ENCODE measurements at regions not wholly inside any gene's neighbourhood (a gene's known extent, or its start where the extent isn't known, plus 50 kb on each side); places are given as distances from the start of the nearest gene placed in this dataset.
"Not testable (repeated sequence)": the region's sequence is repeated elsewhere in the genome, so short reads cannot be mapped to it uniquely, and the experiment has no call there.

DNA sequence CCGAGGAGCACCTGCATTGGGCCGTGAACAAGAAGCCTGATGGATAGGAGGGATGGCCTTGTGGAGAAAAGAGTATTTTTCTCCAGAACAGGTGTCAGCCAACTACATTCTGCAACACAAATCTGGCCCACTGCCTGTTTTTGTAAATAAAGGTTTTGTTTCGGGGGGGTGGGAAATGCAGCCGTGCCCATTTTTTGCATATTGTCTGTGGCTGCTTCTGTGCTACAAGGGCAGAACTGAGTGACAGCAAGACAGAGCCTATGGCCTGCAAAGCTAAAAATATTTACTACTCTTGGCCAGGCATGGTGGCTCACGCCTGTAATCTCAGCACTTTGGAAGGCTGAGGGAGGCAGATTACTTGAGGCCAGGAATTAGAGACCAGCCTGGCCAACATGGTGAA lies 95.9 kb upstream of the AKAP13 start:
- Mint-ChIP-seq H3K4me3 (no peak overlapping the region), H3K27me3 (ENCODE audit: low read depth) (peaks cover 11% of the 10 kb centered on the region), H3K4me1 (no peaks in the 10 kb centered on the region), H3K9me3 (no peaks in the 10 kb centered on the region), H3K27ac (no peak overlapping the region), H3K36me3 (ENCODE audit: low read depth) (no peaks in the 10 kb centered on the region)
- TF ChIP-seq, protein P1, sequence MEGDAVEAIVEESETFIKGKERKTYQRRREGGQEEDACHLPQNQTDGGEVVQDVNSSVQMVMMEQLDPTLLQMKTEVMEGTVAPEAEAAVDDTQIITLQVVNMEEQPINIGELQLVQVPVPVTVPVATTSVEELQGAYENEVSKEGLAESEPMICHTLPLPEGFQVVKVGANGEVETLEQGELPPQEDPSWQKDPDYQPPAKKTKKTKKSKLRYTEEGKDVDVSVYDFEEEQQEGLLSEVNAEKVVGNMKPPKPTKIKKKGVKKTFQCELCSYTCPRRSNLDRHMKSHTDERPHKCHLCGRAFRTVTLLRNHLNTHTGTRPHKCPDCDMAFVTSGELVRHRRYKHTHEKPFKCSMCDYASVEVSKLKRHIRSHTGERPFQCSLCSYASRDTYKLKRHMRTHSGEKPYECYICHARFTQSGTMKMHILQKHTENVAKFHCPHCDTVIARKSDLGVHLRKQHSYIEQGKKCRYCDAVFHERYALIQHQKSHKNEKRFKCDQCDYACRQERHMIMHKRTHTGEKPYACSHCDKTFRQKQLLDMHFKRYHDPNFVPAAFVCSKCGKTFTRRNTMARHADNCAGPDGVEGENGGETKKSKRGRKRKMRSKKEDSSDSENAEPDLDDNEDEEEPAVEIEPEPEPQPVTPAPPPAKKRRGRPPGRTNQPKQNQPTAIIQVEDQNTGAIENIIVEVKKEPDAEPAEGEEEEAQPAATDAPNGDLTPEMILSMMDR (IDR thresholded peaks at IDR 0.05; ENCODE audit: unreplicated experiment in 3 of 3), result no peak

DNA sequence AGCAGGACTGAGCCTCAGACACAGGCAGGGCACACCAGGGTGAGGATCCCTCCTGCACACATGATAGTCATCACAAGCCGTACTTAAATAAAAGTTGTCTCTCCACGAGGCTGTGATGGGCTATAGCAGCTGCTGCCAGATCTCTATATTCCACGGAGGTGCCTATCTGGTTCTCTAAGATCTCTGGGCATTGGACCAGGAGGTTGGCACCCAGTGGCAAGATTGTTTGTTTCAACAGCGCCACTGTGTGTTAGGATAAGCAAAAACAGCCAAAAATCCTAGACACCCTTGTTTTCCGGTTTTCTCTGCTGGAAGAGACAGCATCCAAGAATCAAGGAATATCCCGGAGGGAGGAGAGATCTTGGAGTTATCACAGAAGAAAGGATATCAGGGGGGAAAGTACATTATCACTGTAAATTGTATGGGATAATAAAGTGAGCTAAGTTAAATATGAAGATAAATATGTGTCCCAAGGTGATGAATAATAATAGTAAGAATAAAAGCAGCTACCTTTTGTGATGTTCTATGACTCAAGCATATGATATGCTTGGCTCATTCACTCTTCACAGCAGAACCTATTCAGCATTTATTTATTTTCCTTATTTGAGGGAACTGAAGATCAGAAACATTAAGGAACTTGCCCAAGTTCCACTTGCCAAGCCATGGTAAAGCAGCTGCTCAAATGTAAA lies 90.6 kb upstream of the AKAP13 start:
- no peak overlapping the region for H3K4me3 Mint-ChIP-seq
- H3K9me3 Mint-ChIP-seq, result no peaks in the 10 kb centered on the region
- H3K36me3 Mint-ChIP-seq (ENCODE audit: low read depth), result no peaks in the 10 kb centered on the region
- H3K27ac Mint-ChIP-seq, result no peak overlapping the region
- no peaks in the 10 kb centered on the region for H3K4me1 Mint-ChIP-seq
- H3K27me3 Mint-ChIP-seq (ENCODE audit: low read depth), result peaks cover 11% of the 10 kb centered on the region
- TF ChIP-seq, protein P1 (IDR thresholded peaks at IDR 0.05; ENCODE audit: unreplicated experiment in 3 of 3), result peak; percentile 29 to 37 (median 32)

DNA sequence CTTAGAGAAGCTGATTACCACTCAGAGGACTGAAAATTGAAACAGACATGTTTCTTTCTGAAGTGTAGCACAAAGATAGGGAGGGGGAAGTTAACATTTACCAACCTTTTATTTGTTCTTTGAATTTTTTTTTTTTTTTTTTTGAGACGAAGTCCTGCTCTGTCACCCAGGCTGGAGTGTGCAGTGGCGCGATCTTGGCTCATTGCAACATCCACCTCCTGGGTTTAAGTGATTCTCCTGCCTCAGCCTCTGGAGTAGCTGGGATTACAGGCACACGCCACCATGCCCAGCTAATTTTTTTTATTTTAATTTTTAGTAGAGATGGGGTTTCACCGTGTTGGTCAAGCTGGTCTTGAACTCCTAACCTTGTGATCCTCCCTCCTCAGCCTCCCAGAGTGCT lies 87.8 kb upstream of the AKAP13 start:
- peaks cover 14% of the 10 kb centered on the region for H3K4me1 Mint-ChIP-seq
- H3K27ac Mint-ChIP-seq; H3K27me3 Mint-ChIP-seq (ENCODE audit: low read depth); H3K9me3 Mint-ChIP-seq; H3K4me3 Mint-ChIP-seq; H3K36me3 Mint-ChIP-seq (ENCODE audit: low read depth): not testable (repeated sequence)

DNA sequence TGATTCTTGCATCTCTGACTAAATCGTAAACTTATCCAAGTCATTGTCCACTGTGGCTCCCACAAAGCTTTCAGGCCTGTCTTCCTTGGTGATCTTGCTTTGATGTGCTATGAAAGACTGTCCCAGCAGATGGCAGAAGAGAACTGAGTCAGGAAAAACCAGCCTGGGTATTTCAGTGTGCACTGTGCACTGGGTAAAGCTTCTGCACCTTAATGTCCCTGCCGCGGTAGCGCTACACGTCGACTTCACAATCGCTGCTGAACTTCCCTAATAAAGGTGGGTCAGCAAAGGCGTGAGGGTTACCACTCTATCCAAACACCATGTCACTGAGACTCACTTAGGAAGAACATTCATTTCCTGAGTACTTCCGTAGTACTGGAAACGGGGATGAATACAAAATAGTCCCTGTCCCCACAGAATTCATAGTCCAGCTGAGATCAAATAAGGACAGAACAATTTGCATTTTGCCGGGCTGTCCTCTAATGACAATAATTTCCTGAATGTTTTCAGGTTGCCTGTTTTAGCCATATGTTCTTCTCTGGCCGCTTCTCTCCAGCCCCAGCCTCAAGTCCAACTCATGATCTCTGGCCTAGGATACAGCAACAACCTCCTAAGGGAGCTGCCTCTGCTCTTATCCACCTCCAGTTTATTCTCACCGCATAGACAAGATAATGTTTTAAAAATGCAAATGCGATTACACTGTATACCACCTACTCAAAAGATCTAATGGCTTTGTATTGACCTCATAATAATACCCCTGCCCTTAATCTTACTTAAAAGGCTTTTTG lies 83.6 kb upstream of the AKAP13 start:
- Mint-ChIP-seq H3K27me3 (ENCODE audit: low read depth) (peaks cover 2% of the 10 kb centered on the region), H3K36me3 (ENCODE audit: low read depth) (no peaks in the 10 kb centered on the region), H3K4me3 (peak overlapping the region; percentile 43 to 79 (median 65)), H3K4me1 (peaks cover 14% of the 10 kb centered on the region), H3K27ac (peak overlapping the region in 1 of 3 experiments; percentile 7), H3K9me3 (no peaks in the 10 kb centered on the region)
- TF ChIP-seq, protein P1 (IDR thresholded peaks at IDR 0.05; ENCODE audit: unreplicated experiment in 3 of 3), result peak; percentile 68 to 72 (median 71)

DNA sequence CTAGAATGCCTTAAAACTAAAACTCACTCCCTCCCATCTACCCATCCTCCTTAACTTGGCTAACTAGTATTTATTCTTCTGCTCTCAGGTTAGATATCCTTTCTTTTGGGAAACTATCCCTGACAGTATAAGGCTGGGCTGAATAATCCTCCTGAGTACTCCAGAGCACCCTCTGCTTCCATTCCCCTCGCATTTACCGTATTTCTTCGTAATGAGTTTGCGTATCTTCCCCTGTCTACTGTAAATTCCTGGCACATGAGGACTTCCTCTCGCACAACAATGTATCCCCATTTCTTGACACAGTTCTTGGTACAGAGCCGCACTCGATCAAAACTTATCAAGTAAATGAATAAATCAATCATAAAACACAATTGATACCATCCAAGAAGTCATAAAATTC lies 82.9 kb upstream of the AKAP13 start:
- TF ChIP-seq, protein P1 (IDR thresholded peaks at IDR 0.05; ENCODE audit: unreplicated experiment in 3 of 3), result no peak
- Mint-ChIP-seq H3K27me3 (ENCODE audit: low read depth) (no peaks in the 10 kb centered on the region), H3K4me3 (peak overlapping the region in 1 of 3 experiments; percentile 2), H3K36me3 (ENCODE audit: low read depth) (no peaks in the 10 kb centered on the region), H3K27ac (no peak overlapping the region), H3K9me3 (no peaks in the 10 kb centered on the region), H3K4me1 (peaks cover 14% of the 10 kb centered on the region)

DNA sequence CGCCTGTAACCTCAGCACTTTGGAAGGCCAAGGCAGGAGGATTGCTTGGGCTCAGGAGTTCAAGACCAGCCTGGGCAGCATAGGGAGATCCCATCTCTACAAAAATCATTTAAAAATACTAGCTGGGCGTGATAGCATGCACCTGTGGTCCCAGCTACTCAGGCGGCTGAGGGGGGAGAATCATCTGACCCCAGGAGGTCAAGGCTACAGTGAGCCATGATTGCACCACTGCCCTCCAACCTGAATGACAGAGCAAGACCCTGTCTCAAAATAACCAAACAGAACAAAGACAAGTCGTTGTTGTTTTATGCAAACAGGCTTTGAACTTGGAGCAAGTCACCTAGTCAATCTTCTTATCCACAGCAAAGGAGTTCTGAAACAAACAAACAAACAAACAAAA lies 82.0 kb upstream of the AKAP13 start:
- Mint-ChIP-seq H3K27me3 (ENCODE audit: low read depth) (no peaks in the 10 kb centered on the region), H3K9me3 (no peaks in the 10 kb centered on the region), H3K36me3 (ENCODE audit: low read depth) (no peaks in the 10 kb centered on the region), H3K4me1 (peaks cover 14% of the 10 kb centered on the region), H3K27ac (no peak overlapping the region), H3K4me3 (no peak overlapping the region)
- TF ChIP-seq, protein P1 (IDR thresholded peaks at IDR 0.05; ENCODE audit: unreplicated experiment in 3 of 3), result no peak

All from nephron (organoid).